ENCODE measurements at regions not wholly inside any gene's neighbourhood (a gene's known extent, or its start where the extent isn't known, plus 50 kb on each side); places are given as distances from the start of the nearest gene placed in this dataset.

- no peaks in the 10 kb centered on the region for H3K4me1 Mint-ChIP-seq
- ChIA-PET CTCF (no interaction called here), POLR2A (no interaction called here)
- H3K9me3 Mint-ChIP-seq: no peaks in the 10 kb centered on the region
- H3K36me3 Mint-ChIP-seq (ENCODE audit: low read depth): no peaks in the 10 kb centered on the region
- TF ChIP-seq CTCF (IDR thresholded peaks at IDR 0.05): no peak
- intact Hi-C loops (cut with micrococcal nuclease): no loop called here
- DNase-seq (no peak), ATAC-seq (ENCODE audit: low read depth) (no peak)
- no peaks in the 10 kb centered on the region for H3K27me3 Mint-ChIP-seq
- no peak overlapping the region for H3K27ac Mint-ChIP-seq
- no peak overlapping the region for H3K4me3 Mint-ChIP-seq
Measured at GRCh38 chr14:38851111-38851510, 251.9 kb downstream of the SEC23A start.

- DNase-seq: no peak
- CTCF ChIA-PET: no interaction called here
- no peak for TF ChIP-seq CTCF (IDR thresholded peaks at IDR 0.05)
- no peaks in the 10 kb centered on the region for H3K9me3 Mint-ChIP-seq
- no peak overlapping the region for H3K4me3 Mint-ChIP-seq
- POLR2A ChIA-PET: no interaction called here
- no peak for ATAC-seq (ENCODE audit: low read depth)
- no peaks in the 10 kb centered on the region for H3K27me3 Mint-ChIP-seq
- no peaks in the 10 kb centered on the region for H3K36me3 Mint-ChIP-seq (ENCODE audit: low read depth)
- intact Hi-C loops (cut with micrococcal nuclease): no loop called here
- H3K4me1 Mint-ChIP-seq: no peaks in the 10 kb centered on the region
- no peak overlapping the region for H3K27ac Mint-ChIP-seq
Measured at GRCh38 chr14:38850664-38851063, 252.4 kb downstream of the SEC23A start.

- H3K4me1 Mint-ChIP-seq: no peaks in the 10 kb centered on the region
- no peak for TF ChIP-seq CTCF (IDR thresholded peaks at IDR 0.05)
- intact Hi-C loops (cut with micrococcal nuclease): no loop called here
- POLR2A ChIA-PET: no interaction called here
- DNase-seq (no peak), ATAC-seq (ENCODE audit: low read depth) (no peak)
- no peak overlapping the region for H3K27ac Mint-ChIP-seq
- no peaks in the 10 kb centered on the region for H3K9me3 Mint-ChIP-seq
- no peaks in the 10 kb centered on the region for H3K27me3 Mint-ChIP-seq
- no peaks in the 10 kb centered on the region for H3K36me3 Mint-ChIP-seq (ENCODE audit: low read depth)
- H3K4me3 Mint-ChIP-seq: no peak overlapping the region
- CTCF ChIA-PET: interaction anchor here (1.6 kb wide), 1 partner anchor 20 kb away, joined by 5 read pairs; no protein-coding TSS in a partner anchor
Measured at GRCh38 chr14:38848243-38848935, 254.6 kb downstream of the SEC23A start.

GRCh38 chr14:38847161-38847560 is 255.9 kb downstream of the SEC23A start:
- Mint-ChIP-seq H3K4me3 (no peak overlapping the region), H3K27ac (no peak overlapping the region), H3K9me3 (no peaks in the 10 kb centered on the region), H3K36me3 (ENCODE audit: low read depth) (no peaks in the 10 kb centered on the region), H3K27me3 (no peaks in the 10 kb centered on the region), H3K4me1 (no peaks in the 10 kb centered on the region)
- ATAC-seq (ENCODE audit: low read depth) (no peak), DNase-seq (no peak)
- intact Hi-C loops (cut with micrococcal nuclease): no loop called here
- CTCF ChIA-PET: no interaction called here
- POLR2A ChIA-PET: no interaction called here
- no peak for TF ChIP-seq CTCF (IDR thresholded peaks at IDR 0.05)

- no peak overlapping the region for H3K4me3 Mint-ChIP-seq
- ATAC-seq (ENCODE audit: low read depth): no peak
- CTCF ChIA-PET: no interaction called here
- no peaks in the 10 kb centered on the region for H3K9me3 Mint-ChIP-seq
- no peak overlapping the region for H3K27ac Mint-ChIP-seq
- H3K27me3 Mint-ChIP-seq: no peaks in the 10 kb centered on the region
- POLR2A ChIA-PET: no interaction called here
- no peaks in the 10 kb centered on the region for H3K36me3 Mint-ChIP-seq (ENCODE audit: low read depth)
- TF ChIP-seq CTCF (IDR thresholded peaks at IDR 0.05): no peak
- intact Hi-C loops (cut with micrococcal nuclease): no loop called here
- DNase-seq: no peak
- H3K4me1 Mint-ChIP-seq: no peaks in the 10 kb centered on the region
Measured at GRCh38 chr14:38839694-38840365, 263.2 kb downstream of the SEC23A start.

Data from activated B cell treated with CpG ODN at 0.5 μM for 24 hours (primary cell).